ENCODE measurements at regions not wholly inside any gene's neighbourhood (a gene's known extent, or its start where the extent isn't known, plus 50 kb on each side); places are given as distances from the start of the nearest gene placed in this dataset.
"Not testable (repeated sequence)": the region's sequence is repeated elsewhere in the genome, so short reads cannot be mapped to it uniquely, and the experiment has no call there.

DNA sequence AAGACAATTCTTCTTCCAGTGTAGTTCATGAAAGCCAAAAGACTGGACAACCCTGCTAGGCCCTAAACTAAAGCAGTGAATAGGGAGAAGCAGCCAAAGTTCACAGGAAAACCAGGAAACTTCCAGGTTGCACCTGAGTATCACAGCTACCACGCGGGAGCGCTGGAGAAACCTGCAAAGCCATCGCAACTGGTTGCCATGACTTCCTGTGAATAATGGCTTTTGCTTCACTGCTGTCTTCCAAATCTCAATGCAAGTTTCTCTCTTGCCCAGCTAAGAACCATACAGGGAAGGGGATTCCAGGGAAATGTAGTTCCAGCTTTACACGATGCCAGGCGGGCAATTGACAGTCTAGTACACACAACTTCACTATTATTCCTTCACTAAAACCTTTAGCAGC lies 114.1 kb downstream of the GXYLT1 start:
- no peak for DNase-seq

DNA sequence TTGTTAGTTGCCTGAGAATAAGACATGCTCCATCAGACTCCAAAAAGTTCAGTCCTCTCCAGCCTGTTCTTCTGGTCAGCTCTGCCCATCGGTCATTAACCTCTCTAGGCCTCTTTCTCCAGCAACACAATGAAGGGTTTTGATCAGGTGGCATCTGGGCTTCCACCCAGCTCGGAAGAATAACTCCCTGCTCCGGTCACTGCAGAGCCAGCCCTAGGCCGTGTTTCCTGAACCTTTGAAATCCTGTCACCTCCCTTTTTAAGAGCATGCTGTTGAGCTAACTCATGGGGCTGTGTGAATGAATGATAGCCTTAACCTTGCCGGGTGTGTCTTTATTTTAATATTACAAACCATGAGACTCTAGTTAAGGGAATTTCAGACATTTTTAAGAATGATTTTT lies 117.1 kb downstream of the GXYLT1 start:
- no peak for DNase-seq

DNA sequence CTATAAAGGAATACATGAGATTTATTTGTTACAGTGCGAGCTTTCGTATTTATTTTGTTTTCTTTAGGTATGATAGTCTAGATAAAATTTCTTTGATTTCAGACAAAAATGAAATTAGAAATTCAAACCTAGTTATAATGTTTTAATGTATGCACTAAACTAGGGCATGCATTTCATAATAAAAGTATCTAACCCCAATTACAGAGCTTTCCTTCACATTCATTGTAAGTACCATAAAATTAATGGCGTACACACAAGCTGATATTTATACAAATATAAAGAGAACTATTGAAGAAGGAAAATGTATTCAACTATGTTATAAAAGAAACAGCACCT lies 120.2 kb downstream of the GXYLT1 start:
- DNase-seq, result no peak

DNA sequence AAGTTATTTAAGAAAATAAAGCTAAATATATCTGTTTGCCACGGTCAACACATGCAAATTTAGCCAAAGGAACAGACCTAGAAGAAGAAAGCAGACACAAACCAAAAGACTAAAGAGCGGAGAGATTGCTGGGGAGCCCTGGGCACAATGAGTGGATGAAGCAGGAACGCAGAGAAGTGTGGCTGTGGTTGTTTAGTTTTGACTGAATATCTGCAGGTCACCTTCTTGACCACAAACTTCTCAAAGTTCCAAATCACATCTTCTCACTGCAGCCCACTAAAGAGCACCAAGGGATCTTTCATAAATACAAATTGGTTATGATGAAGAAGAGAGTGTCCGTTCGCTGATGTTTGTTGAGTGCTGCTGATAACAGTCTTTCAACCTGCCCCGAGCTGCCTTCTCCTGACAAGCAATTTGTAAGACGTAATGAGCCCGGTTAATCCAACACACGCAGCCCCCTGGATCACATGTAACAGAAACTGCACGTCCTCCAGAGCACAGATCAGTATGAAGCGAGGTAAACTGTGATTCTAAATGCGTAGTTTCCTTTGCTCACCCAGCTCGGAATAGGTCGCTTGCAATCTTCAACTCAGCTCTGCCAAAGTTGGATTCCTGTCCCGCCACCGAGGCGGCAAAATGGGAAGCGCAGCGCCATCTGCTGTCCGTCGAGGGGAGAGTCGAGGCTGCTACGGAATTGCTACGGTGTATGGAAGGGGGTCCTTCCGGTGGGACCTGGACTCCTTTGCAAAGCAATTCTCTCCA lies 120.8 kb downstream of the GXYLT1 start:
- peak; percentile 62 for DNase-seq

DNA sequence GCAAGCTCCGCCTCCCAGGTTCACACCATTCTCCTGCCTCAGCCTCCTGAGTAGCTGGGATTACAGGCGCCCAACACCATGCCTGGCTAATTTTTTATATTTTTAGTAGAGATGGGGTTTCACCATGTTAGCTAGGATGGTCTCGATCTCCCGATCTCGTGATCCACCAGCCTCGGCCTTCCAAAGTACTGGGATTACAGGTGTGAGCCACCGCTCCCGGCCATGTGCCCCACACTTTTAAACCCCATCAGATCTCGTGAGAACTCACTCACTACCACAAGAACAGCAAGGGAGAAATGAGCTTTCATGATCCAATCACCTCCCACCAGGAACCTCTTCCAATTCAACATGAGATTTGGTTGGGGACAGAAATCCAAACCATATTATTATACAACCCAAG lies 122.7 kb downstream of the GXYLT1 start:
- DNase-seq, result not testable (repeated sequence)

DNA sequence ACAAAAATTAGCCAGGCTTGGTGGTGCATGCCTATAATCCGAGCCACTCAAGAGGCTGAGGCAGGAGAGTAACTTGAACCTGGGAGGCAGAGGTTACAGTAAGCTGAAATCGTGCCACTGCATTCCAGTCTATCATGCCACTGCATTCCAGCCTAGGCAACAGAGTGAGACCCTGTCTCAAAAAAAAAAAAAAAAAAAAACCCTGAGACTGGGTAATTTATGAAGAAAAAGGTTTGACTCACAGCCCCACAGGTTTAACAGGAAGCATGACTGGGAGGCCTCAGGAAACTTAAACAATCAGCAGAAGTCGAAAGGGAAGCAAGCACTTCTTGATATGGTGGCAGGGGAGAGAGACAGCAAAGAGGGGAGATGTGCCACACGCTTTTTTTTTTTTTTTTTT lies 123.2 kb downstream of the GXYLT1 start:
- no peak for DNase-seq

DNA sequence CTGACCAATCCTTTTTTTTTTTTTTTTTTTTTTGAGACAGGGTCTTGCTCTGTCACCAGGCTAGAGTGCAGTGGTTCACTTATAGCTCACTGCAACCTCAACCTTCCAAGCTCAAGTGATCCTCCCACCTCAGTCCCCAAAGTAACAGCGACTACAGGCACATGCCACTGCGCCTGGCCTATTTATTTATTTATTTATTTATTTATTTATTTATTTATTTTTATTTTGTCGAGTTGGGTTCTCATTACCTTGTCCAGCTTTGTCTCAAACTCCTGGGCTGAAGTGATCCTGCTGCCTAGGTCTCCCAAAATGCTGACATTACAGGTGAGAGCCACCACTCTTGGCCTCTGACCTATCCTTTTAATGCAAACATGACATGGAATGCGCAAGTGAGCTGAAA lies 124.4 kb downstream of the GXYLT1 start:
- DNase-seq, result no peak

DNA sequence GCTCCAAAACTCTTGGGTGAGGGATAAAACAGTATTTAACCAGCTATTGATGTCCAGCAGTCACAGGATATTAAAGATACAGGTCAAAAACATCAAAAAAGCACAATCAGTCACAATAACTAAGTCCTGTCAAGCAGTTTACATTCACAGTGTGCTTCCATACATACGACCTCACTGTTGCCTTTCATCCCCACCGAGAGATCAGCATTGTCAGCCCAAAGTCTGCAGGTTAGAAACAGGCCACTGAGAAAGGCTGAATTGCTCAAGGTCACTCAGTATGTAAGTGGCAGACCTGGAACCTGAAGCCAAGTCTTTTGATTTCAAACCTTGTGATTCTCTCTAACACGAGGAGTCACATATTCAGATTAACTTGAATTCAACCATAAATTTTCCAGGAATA lies 124.9 kb downstream of the GXYLT1 start:
- DNase-seq, result no peak

DNA sequence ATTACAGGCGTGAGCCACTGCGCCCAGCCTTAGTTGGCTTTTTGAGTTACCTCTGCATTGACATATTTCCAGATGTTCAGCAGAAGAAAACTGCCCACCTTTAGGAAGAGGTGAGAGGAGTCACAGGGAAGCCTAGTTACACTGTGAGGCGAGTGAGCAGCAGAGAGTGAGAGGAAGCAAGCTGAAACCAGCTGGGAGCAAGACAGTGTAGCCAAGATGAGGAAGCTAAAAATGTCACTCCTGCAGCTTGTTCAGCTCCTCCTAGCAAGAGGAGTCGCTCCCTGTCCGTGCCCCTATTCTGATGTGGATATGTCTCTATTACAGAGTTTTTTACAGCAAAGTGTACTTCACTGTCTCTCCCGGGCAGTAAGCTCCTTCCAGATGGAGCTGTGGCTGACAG lies 127.6 kb downstream of the GXYLT1 start:
- no peak for DNase-seq

DNA sequence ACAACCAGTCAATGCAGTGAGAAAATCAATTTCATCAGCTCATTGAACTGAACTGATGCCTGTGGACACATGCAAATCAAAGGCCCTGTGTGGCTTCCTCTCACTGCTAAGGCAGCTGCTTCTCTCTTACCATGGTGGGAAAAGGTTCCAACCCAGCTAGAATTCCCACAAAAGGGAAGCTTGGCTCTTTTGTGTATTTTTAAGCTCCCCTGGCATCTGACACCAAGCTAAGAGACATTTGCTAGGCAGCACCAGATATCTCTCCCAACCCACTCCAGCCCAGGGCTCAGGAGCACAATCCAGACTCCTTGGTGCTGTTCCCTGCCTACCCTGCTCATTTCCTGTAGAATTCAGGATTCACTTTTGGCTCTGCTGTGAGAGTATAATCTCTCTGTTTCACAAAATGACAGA lies 129.6 kb downstream of the GXYLT1 start:
- no peak for DNase-seq

DNA sequence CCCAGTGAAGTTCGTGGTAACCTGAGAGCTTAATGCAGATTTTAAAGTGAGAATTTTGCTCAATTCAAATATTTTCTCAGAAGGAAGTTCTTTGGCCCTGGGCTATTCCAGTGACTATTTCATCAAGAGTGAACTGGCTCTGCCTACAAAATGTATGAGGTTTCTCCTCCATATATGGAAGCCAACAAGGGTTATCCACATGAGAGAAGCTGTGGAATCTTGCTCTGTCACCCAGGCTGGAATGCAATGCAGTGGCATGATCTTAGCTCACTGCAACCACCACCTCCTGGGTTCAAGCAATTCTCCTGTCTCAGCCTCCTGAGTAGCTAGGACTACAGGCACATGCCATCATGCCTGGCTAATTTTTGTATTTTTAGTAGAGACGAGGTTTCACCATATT lies 132.2 kb downstream of the GXYLT1 start:
- not testable (repeated sequence) for DNase-seq

DNA sequence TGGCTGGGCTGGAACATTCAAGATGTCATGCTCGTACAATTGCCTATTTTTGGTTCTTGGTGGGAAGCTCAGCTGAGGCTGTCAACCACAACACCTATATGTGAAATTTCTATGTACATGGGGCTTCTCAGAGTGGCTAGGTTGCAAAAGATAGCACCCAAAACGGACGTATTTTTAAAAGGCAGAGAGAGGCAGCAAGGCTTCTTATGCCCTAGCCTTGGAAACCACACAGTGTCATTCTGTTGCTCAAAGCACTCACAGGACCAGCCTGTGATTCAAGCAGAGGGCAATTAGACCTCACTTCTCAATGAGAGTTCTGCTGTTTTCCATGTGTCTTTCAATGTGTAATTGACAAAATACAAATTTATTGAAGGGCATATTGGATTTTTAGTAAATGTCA lies 134.0 kb downstream of the GXYLT1 start:
- no peak for DNase-seq

DNA sequence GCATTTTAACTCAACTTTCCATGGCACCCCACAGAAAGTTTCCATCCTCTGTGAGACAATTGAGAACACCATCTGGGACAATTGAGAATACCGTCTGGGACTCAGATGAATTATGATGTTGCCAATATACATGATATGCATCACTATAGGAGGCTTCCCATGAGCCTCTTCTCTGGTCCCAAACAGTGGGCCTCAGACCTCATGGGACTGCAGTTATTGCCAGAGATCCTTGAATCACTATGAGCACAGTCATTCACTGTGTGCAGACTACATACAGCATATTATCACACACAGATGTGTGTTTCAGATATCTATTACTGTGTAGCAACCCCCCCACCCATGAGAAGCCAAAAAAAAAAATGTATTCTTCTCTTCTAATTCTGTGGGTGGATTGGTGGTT lies 134.4 kb downstream of the GXYLT1 start:
- no peak for DNase-seq

DNA sequence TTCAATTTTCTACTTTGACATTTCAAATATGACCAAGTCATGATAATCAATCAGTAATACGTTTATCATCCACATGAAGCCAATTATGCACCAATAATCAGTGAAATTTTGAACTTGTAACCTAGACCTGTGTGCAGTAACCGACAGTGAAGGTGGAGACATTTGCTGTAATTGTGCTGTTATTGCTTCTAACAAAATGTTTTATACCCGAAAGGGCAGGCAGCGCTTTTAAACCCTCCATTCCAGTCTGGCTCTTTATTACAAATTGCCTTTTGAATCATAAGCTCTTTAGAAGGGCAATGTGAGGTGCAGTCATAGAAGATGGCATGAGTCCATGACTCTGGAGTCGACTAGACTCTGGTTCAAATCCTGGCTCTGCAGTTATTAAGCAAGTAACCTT lies 135.7 kb downstream of the GXYLT1 start:
- no peak for DNase-seq

DNA sequence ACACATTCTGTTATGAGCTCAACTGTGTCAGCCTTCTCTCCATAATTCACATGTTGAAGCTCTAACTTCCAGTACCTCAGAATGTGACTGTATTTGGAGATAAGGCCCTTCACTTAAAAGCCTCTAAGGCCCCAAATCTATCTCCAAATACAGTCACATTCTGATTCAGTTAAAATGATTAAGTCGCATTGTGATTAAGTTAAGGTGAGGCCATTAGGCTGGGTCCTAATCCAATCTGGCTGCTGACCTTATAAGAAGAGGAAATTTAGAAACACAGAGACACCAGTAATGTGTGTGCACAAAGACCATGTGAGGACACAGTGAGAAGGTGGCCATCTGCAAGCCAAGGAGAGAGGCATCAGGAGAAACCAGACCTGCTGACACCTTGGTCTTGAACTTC lies 141.6 kb downstream of the GXYLT1 start:
- DNase-seq, result no peak

DNA sequence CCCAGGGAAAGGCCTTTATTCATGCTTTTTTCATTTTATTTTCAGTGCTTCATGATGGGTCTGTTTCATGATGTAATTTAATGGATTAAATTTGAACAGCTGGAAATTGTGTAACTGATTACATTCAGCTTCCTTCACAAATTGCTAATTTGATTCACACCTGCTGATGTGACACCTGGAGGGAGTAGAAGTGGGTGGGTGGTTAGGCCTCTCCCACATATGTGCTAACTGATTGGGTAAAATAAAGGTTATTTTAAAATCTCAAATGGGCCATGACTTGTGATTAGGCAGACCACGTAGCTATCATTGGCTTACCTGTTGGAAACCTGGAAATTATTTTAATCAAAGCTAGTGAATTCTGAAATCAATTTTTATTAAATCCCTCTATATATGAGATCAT lies 142.1 kb downstream of the GXYLT1 start:
- DNase-seq, result no peak

DNA sequence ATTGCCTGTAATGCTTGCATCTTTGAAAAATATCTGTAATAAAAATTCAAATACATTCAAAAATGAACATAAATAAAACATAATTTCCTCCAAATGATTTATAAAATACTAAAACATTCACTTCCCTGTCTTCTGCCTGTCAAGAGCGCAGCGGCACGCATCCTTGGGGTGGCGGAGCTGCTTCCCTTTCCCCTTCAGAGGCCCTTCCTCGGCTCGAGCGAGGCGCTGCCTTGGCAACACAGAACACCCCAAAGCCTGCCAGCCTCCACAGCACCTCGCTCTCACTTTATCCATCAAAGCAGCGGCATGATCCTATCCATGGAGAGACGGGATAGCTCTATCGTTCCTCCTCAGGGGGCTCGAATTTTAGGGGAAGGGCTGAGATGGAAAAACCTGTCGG lies 146.2 kb downstream of the GXYLT1 start:
- DNase-seq, result no peak

DNA sequence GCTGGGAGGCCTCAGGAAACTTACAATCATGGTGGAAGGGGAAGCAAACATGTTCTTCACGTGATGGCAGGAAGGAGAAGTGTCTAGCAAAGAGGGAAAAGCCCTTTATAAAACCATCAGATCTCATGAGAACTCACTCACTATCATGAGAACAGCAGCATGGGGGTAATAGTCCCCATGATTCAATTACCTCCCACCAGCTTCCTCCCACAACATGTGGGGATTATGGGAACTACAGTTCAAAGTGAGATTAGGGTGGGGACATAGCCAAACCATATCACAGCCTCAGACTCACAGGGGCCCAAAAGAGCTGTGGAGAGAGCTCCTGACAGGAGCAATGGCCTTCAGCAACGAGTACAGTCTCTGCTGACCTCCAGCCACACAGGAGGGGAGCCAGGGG lies 151.4 kb downstream of the GXYLT1 start:
- no peak for DNase-seq

DNA sequence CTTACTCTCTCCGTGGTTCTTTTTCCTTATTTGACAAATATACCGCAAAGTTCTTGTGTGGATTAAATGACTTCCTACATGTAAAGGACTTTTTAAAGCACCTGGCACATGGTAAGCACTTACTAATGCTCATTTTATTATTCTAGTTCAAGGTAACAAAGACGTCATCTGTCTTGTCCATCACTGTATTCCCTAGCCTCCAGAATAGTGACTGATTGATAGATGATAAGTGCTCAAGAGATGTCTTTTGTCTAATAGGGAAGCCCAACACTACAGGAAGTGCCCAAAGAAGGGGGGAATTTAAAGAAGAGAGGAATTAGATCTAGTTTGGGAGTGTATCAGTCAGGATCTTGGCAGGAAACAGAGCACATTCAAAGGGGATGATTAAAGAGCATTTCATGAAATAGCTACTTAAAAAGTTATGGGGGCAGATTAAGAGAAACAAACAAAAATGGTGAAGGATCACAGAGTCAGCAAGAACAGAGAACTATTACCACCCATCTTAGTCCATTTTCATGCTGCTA lies 151.9 kb downstream of the GXYLT1 start:
- DNase-seq, result no peak

DNA sequence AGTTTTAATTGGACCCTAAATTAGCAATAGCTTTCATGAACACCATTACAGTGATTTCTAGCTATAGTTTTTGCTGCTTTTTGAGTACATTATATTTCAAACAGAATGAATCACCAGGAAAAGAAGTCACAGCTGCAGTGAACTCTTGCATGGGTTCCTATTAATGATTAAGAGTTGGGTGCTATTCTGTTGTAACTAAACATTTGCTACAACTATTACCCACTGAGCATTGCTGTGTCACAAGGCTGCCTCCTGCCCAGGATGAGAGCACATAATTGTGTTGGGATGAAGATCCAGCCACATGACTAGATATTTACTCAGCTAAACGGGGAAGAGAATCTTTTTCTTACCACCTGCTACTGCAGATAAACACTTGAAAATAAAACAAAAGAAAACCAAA lies 152.7 kb downstream of the GXYLT1 start:
- DNase-seq, result no peak

DNA sequence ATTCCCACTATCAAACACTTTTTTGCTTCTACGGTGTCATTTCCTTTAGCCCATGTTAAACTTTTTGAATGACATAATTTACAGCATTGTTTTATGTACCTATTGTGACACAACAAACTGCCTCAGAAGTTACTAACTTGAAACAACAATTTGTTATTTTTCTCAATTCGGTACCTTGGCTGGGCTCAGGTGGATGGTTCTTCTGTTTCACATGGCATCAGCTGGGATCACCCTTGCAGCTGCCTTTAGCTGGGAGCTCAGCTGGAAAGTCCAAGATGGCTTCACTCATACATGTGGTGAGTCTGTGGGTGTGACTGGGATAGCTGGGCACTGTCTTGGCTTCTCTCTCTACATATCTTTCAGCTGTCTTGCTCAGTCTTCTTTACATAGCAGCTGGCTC lies 156.0 kb downstream of the GXYLT1 start:
- DNase-seq, result no peak

DNA sequence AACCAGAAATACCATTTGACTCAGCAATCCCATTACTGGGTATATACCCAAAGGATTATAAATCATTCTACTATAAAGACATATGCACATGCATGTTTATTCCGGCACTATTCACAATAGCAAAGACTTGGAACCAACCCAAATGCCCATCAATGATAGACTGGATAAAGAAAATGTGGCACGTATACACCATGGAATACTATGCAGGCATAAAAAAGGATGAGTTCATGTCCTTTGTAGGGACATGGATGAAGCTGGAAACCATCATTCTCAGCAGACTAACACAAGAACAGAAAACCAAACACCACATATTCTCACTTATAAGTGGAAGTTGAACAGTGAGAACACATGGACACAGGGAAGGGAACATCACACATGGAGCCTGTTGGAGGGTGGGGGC lies 158.2 kb downstream of the GXYLT1 start:
- DNase-seq, result not testable (repeated sequence)

DNA sequence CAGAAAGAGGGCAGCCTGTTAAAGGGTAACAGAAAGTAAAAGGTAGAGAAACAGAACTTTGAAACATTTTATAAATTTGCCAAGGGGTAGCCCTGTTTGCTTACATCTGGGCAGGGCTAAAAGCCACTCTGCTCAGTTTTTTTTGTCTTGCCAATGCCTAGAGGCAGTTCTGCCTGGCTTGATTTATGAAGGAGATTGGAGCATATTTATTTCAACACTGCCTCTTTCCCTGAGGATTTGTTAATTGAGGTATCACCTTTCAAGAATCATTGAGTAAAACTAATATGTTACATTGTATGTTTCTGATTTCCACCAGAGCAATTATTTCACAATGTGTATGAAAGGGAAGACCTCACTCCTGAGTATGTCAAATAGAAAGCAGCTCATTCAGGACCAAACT lies 160.8 kb downstream of the GXYLT1 start:
- no peak for DNase-seq

DNA sequence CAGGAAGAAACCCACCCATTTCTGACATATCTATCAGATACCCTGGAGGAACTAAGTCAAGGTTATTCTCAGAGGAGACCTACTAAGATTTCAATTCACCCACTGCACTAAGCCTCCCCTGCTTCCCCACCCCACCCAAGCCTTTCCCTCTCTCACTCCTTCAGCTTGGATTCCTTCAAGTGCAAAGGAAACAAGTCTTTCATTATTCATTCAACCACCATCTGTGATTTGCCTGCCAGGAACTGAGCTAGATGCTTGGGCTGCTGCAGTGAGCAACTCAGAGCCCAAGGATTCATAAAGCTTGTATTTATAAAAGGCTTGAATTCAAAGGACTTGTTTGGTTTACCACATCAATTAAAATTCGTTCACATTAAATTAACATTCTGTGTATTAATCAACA lies 161.3 kb downstream of the GXYLT1 start:
- DNase-seq, result no peak

DNA sequence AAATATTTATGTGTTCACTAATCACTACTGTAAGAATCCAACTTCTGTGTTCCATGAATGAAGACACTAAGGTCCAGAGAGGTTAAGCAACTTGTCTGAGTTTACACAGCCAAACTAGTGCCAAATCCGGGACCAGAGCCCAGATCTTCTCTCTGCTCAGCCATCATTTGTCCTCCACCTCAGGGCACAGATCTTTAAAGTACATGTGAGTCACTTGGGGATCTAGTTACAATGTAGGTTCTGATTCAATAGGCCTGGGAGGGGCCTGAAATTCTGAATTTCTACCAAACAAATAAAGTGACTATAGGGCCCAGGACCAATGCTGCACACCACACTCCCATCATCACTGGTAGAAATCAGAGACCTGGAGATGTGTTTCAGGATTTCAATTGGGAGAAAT lies 162.9 kb downstream of the GXYLT1 start:
- no peak for DNase-seq

Data from occipital lobe (tissue), 1 donor.